ENCODE measurements at regions not wholly inside any gene's neighbourhood (a gene's known extent, or its start where the extent isn't known, plus 50 kb on each side); places are given as distances from the start of the nearest gene placed in this dataset.
"Not testable (repeated sequence)": the region's sequence is repeated elsewhere in the genome, so short reads cannot be mapped to it uniquely, and the experiment has no call there.

DNA sequence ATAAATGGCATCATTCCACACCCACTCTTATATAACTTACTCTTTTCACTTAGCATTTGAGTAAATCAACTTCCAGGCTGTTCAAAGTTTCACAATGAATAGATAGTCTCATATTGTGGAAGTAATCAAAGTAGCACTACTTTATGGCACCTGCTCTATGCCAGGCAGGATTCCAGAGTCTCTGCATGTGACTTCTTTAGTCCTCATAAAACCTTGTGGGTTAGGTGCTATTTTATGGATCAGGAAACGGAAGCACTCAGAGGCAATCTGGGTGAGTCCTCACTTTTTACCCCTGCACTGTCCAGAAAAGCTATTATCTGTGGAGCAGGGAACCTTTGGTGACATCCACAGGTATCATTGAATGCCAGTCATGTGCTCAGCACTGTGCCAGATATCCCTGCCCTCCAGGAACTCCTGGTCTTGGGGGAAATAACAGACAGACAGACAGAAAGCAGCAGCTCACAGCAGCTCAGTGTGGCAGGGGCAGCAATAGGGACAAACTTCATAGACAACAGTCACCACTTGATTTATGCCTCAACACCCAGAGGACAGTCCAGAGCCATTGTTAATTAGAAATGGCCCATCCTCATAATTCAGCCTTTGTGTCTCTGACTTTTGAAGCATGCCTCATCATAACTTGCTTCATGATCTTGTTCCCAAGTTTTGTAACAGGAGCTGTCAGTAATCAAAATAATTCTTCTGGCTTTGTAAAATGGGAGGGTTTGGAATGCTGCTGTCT is 160.6 kb downstream of the SEC23IP start:
- Histone ChIP-seq H2BK12ac (ENCODE audit: low read length) (no peak overlapping the region), H2AK5ac (ENCODE audit: low read depth, low read length) (no peak overlapping the region), H3K4me1 (ENCODE audit: control insufficient read depth in 2 of 2, insufficient read depth in 1 of 2, low read depth in 1 of 2, low read length in 2 of 2) (peaks cover 0 to 7% of the 10 kb centered on the region in 2 donors), H3K4me2 (ENCODE audit: insufficient read depth, low read length, poor library complexity, severe bottlenecking) (no peak overlapping the region), H3K36me3 (replicated peaks in 1 of 2; ENCODE audit: control insufficient read depth in 2 of 2, insufficient read depth in 2 of 2, low read length in 2 of 2) (no peaks in the 10 kb centered on the region), H2AFZ (ENCODE audit: low read length) (no peak overlapping the region), H3K4ac (ENCODE audit: low read length) (no peak overlapping the region), H3K18ac (ENCODE audit: low read length) (no peak overlapping the region), H2BK5ac (ENCODE audit: low read length) (no peak overlapping the region), H3K9me3 (replicated peaks in 1 of 2; ENCODE audit: control insufficient read depth in 2 of 2, insufficient read depth in 1 of 2, low read depth in 1 of 2, low read length in 2 of 2) (peaks cover 0 to 2% of the 10 kb centered on the region in 2 donors), H2BK120ac (ENCODE audit: low read depth, low read length) (no peak overlapping the region), H3K23ac (ENCODE audit: low read depth, low read length, poor library complexity) (no peak overlapping the region), H3K14ac (ENCODE audit: low read length) (no peak overlapping the region), H3K9ac (ENCODE audit: low read depth, low read length, poor library complexity) (no peak overlapping the region), H4K8ac (ENCODE audit: low read depth, low read length) (no peak overlapping the region), H3K4me3 (ENCODE audit: low read length in 2 of 2) (no peak overlapping the region), H4K91ac (ENCODE audit: low read depth, low read length, poor library complexity) (no peak overlapping the region), H3K27me3 (ENCODE audit: control insufficient read depth in 3 of 3, insufficient read depth in 3 of 3, low read depth in 1 of 3, low read length in 3 of 3) (no peaks in the 10 kb centered on the region), H3K27ac (replicated peaks; ENCODE audit: low read length) (no peak overlapping the region), H3K79me1 (ENCODE audit: low read depth, low read length) (no peaks in the 10 kb centered on the region), H2BK15ac (ENCODE audit: low read length) (no peak overlapping the region)
- no CpG with 5 or more reads among the region's 1 CpG for WGBS, 2 donors (ENCODE audit: extremely low coverage in 2 of 2, insufficient read length in 2 of 2, insufficient replicate concordance in 1 of 2)
- DNase-seq (ENCODE audit: low spot score): no peak

DNA sequence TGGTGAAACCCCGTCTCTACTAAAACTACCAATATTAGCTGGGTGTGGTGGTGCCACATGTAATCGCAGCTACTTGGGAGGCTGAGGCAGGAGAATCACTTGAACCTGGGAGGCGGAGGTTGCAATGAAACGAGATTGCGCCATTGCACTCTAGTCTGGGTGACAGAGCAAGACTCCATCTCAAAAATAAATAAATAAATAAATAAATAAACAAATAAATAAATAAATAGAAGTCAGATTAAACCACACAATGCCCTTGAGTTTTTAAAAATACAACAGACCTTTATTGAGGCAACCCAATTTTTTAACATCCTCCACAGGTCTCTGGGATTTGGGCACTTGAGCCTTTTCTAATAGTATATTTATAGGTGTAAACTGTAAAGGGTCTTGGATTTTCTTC is 167.3 kb downstream of the SEC23IP start:
- H3K27ac ChIP-seq (replicated peaks; ENCODE audit: low read length); H4K8ac ChIP-seq (ENCODE audit: low read depth, low read length); H2BK12ac ChIP-seq (ENCODE audit: low read length); H3K9ac ChIP-seq (ENCODE audit: low read depth, low read length, poor library complexity); H3K4me2 ChIP-seq (ENCODE audit: insufficient read depth, low read length, poor library complexity, severe bottlenecking); H2BK15ac ChIP-seq (ENCODE audit: low read length); H3K14ac ChIP-seq (ENCODE audit: low read length); H4K91ac ChIP-seq (ENCODE audit: low read depth, low read length, poor library complexity); H3K9me3 ChIP-seq (replicated peaks in 1 of 2; ENCODE audit: control insufficient read depth in 2 of 2, insufficient read depth in 1 of 2, low read depth in 1 of 2, low read length in 2 of 2); H3K4me1 ChIP-seq (ENCODE audit: control insufficient read depth in 2 of 2, insufficient read depth in 1 of 2, low read depth in 1 of 2, low read length in 2 of 2); H3K23ac ChIP-seq (ENCODE audit: low read depth, low read length, poor library complexity); H3K4me3 ChIP-seq (ENCODE audit: low read length in 2 of 2); H3K18ac ChIP-seq (ENCODE audit: low read length); H3K4ac ChIP-seq (ENCODE audit: low read length); DNase-seq (ENCODE audit: low spot score); H2BK120ac ChIP-seq (ENCODE audit: low read depth, low read length); H2AK5ac ChIP-seq (ENCODE audit: low read depth, low read length); H3K27me3 ChIP-seq (ENCODE audit: control insufficient read depth in 3 of 3, insufficient read depth in 3 of 3, low read depth in 1 of 3, low read length in 3 of 3); H3K79me1 ChIP-seq (ENCODE audit: low read depth, low read length); H2AFZ ChIP-seq (ENCODE audit: low read length); H2BK5ac ChIP-seq (ENCODE audit: low read length); H3K36me3 ChIP-seq (replicated peaks in 1 of 2; ENCODE audit: control insufficient read depth in 2 of 2, insufficient read depth in 2 of 2, low read length in 2 of 2): not testable (repeated sequence)
- no CpG with 5 or more reads among the region's 5 CpGs for WGBS, 2 donors (ENCODE audit: extremely low coverage in 2 of 2, insufficient read length in 2 of 2, insufficient replicate concordance in 1 of 2)

DNA sequence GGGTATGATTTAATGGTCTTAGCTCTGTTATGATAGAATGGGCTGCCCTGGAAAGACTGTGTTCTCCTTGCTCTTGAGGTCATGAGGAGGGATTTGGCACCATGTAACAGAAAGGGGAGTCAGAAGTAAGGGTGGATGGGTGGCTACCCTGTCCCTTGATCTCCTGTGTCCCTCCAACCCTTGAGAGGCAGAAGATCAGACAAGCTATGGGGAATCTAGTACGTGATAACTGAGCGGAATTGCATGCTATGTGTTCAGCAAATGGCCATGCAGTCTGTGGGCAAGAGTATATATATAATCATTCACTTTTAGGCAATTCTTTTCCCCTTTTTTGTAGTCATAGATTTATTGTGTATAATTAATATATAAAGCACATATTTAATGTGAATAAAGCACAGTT is 174.9 kb downstream of the SEC23IP start:
- Histone ChIP-seq H2BK5ac (ENCODE audit: low read length) (no peak overlapping the region), H3K14ac (ENCODE audit: low read length) (no peak overlapping the region), H3K4me2 (ENCODE audit: insufficient read depth, low read length, poor library complexity, severe bottlenecking) (no peak overlapping the region), H3K23ac (ENCODE audit: low read depth, low read length, poor library complexity) (no peak overlapping the region), H2BK12ac (ENCODE audit: low read length) (no peak overlapping the region), H2BK120ac (ENCODE audit: low read depth, low read length) (no peak overlapping the region), H3K18ac (ENCODE audit: low read length) (no peak overlapping the region), H3K4me3 (ENCODE audit: low read length in 2 of 2) (no peak overlapping the region), H3K9me3 (replicated peaks in 1 of 2; ENCODE audit: control insufficient read depth in 2 of 2, insufficient read depth in 1 of 2, low read depth in 1 of 2, low read length in 2 of 2) (peaks cover 0 to 9% of the 10 kb centered on the region in 2 donors), H2AK5ac (ENCODE audit: low read depth, low read length) (no peak overlapping the region), H2BK15ac (ENCODE audit: low read length) (no peak overlapping the region), H3K79me1 (ENCODE audit: low read depth, low read length) (no peaks in the 10 kb centered on the region), H2AFZ (ENCODE audit: low read length) (no peak overlapping the region), H3K9ac (ENCODE audit: low read depth, low read length, poor library complexity) (no peak overlapping the region), H3K27ac (replicated peaks; ENCODE audit: low read length) (no peak overlapping the region), H3K36me3 (replicated peaks in 1 of 2; ENCODE audit: control insufficient read depth in 2 of 2, insufficient read depth in 2 of 2, low read length in 2 of 2) (no peaks in the 10 kb centered on the region), H4K91ac (ENCODE audit: low read depth, low read length, poor library complexity) (no peak overlapping the region), H3K4ac (ENCODE audit: low read length) (no peak overlapping the region), H3K4me1 (ENCODE audit: control insufficient read depth in 2 of 2, insufficient read depth in 1 of 2, low read depth in 1 of 2, low read length in 2 of 2) (no peaks in the 10 kb centered on the region), H4K8ac (ENCODE audit: low read depth, low read length) (no peak overlapping the region), H3K27me3 (ENCODE audit: control insufficient read depth in 3 of 3, insufficient read depth in 3 of 3, low read depth in 1 of 3, low read length in 3 of 3) (no peaks in the 10 kb centered on the region)
- no peak for DNase-seq (ENCODE audit: low spot score)
- WGBS, 2 donors (ENCODE audit: extremely low coverage in 2 of 2, insufficient read length in 2 of 2, insufficient replicate concordance in 1 of 2): no CpG with 5 or more reads among the region's 2 CpGs

DNA sequence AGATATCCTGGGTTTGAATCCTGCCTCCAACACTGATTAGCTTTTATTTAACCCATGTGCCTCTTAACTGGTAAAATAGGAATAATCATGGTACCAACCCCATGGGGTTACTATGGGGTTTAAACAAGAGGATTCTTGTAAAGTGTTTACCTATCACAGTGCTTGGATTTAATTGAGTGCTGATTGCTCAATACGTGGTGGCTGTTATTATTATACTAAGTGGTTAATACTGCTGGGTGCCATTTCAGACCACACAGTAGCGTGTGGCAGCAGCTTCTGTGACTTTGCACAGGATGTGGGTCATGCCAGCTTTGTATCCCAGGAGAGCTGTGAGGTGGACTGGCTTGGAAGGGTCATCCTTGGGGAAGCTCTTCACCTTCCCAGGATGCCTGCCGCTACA is 177.2 kb downstream of the SEC23IP start:
- Histone ChIP-seq H3K27ac (replicated peaks; ENCODE audit: low read length) (no peak overlapping the region), H3K18ac (ENCODE audit: low read length) (no peak overlapping the region), H2BK5ac (ENCODE audit: low read length) (no peak overlapping the region), H3K36me3 (replicated peaks in 1 of 2; ENCODE audit: control insufficient read depth in 2 of 2, insufficient read depth in 2 of 2, low read length in 2 of 2) (no peaks in the 10 kb centered on the region), H3K14ac (ENCODE audit: low read length) (no peak overlapping the region), H2BK12ac (ENCODE audit: low read length) (no peak overlapping the region), H2BK120ac (ENCODE audit: low read depth, low read length) (no peak overlapping the region), H3K4me2 (ENCODE audit: insufficient read depth, low read length, poor library complexity, severe bottlenecking) (no peak overlapping the region), H4K8ac (ENCODE audit: low read depth, low read length) (no peak overlapping the region), H2AK5ac (ENCODE audit: low read depth, low read length) (no peak overlapping the region), H3K4ac (ENCODE audit: low read length) (no peak overlapping the region), H3K9ac (ENCODE audit: low read depth, low read length, poor library complexity) (no peak overlapping the region), H3K4me1 (ENCODE audit: control insufficient read depth in 2 of 2, insufficient read depth in 1 of 2, low read depth in 1 of 2, low read length in 2 of 2) (no peaks in the 10 kb centered on the region), H3K27me3 (ENCODE audit: control insufficient read depth in 3 of 3, insufficient read depth in 3 of 3, low read depth in 1 of 3, low read length in 3 of 3) (no peaks in the 10 kb centered on the region), H4K91ac (ENCODE audit: low read depth, low read length, poor library complexity) (no peak overlapping the region), H3K79me1 (ENCODE audit: low read depth, low read length) (no peaks in the 10 kb centered on the region), H2BK15ac (ENCODE audit: low read length) (no peak overlapping the region), H3K9me3 (replicated peaks in 1 of 2; ENCODE audit: control insufficient read depth in 2 of 2, insufficient read depth in 1 of 2, low read depth in 1 of 2, low read length in 2 of 2) (peaks cover 0 to 11% of the 10 kb centered on the region in 2 donors), H3K23ac (ENCODE audit: low read depth, low read length, poor library complexity) (no peak overlapping the region), H3K4me3 (ENCODE audit: low read length in 2 of 2) (no peak overlapping the region), H2AFZ (ENCODE audit: low read length) (no peak overlapping the region)
- no peak for DNase-seq (ENCODE audit: low spot score)
- WGBS, 2 donors (ENCODE audit: extremely low coverage in 2 of 2, insufficient read length in 2 of 2, insufficient replicate concordance in 1 of 2): no CpG with 5 or more reads among the region's 3 CpGs
